B cell (primary cell): ENCODE measurements at regions not wholly inside any gene's neighbourhood (a gene's known extent, or its start where the extent isn't known, plus 50 kb on each side); places are given as distances from the start of the nearest gene placed in this dataset.

Experiments used
- ATAC-seq: fragments of 200-7000 bp; cut with Tn5 transposase; one replicate; pipeline ENCODE4 v1.10.0; 2021; ENCODE audit warnings: low read depth, mild to moderate bottlenecking, moderate number of reproducible peaks, moderate library complexity
- CTCF ChIA-PET: fragments of 350-600 bp; sonication (Branson Sonifier 250); formaldehyde crosslinking; loops from one replicate; lab custom pipeline; 2021; ENCODE audit warnings: antibody characterized with exemption, inconsistent platforms; lab: Charles Lee
- POLR2A ChIA-PET: fragments of 350-600 bp; sonication (Branson Sonifier 250); formaldehyde crosslinking; loops from one replicate; lab custom pipeline; 2021; ENCODE audit warnings: antibody characterized with exemption; lab: Charles Lee
- DNase-seq: peaks from one replicate; pipeline ENCODE4 v3.0.0; 2013
- H2AFZ ChIP-seq: 2 replicates; pipeline ENCODE4 v1.6.1; 2012; ENCODE audit warnings: mild to moderate bottlenecking, low read depth, low read length; ENCODE audit not compliant: insufficient read depth, poor library complexity, severe bottlenecking
- H3K27ac ChIP-seq, 2 donors: 1 replicate in 1 of 2; 2 replicates in 1 of 2; pipeline ENCODE4 v1.5.1; 2012 to 2013; ENCODE audit warnings: low read length in 2 of 2, mild to moderate bottlenecking in 2 of 2, moderate library complexity in 1 of 2
- H3K27me3 ChIP-seq, 4 experiments: fragments of 200-600 bp in 1 of 4; sonication (generic) in 1 of 4; replicated peaks in 1 of 4; 1 replicate in 2 of 4; 2 replicates in 2 of 4; pipeline versions ENCODE4 v1.6.1 to v1.7.0; 2013 to 2016; ENCODE audit warnings: low read length in 3 of 4, mild to moderate bottlenecking in 2 of 4, mixed read lengths in 1 of 4, moderate library complexity in 1 of 4; ENCODE audit not compliant: insufficient read depth in 4 of 4, control insufficient read depth in 3 of 4; ENCODE audit errors: control extremely low read depth in 1 of 4
- H3K36me3 ChIP-seq, 2 experiments: replicated peaks in 1 of 2; 1 replicate in 1 of 2; 2 replicates in 1 of 2; pipeline versions ENCODE4 v1.6.1 to v1.7.1; 2013; ENCODE audit warnings: low read length in 1 of 2; ENCODE audit not compliant: insufficient read depth in 2 of 2, control insufficient read depth in 1 of 2; ENCODE audit errors: control extremely low read depth in 1 of 2, extremely low read depth in 1 of 2
- H3K4me1 ChIP-seq, 2 donors: fragments of 200-600 bp in 1 of 2; sonication (generic) in 1 of 2; 1 replicate in 1 of 2; 2 replicates in 1 of 2; pipeline versions ENCODE4 v1.5.1 to v1.6.1; 2013 to 2017; ENCODE audit warnings: low read length in 2 of 2; ENCODE audit not compliant: control insufficient read depth in 2 of 2, insufficient read depth in 2 of 2
- H3K4me2 ChIP-seq: replicated peaks from 2 replicates; pipeline ENCODE3; 2012; ENCODE audit warnings: mild to moderate bottlenecking, low read depth, low read length; ENCODE audit not compliant: poor library complexity, severe bottlenecking
- H3K4me3 ChIP-seq, 5 experiments: fragments of 200-600 bp in 1 of 5; sonication (generic) in 1 of 5; 1 replicate in 3 of 5; 2 replicates in 2 of 5; pipeline versions ENCODE4 v1.5.1 to v1.7.0; 2011 to 2016; ENCODE audit warnings: low read length in 4 of 5, mild to moderate bottlenecking in 4 of 5, low read depth in 2 of 5, control low read depth in 1 of 5, moderate library complexity in 1 of 5; ENCODE audit not compliant: insufficient read depth in 1 of 5; ENCODE audit errors: control extremely low read depth in 1 of 5, extremely low read depth in 1 of 5
- H3K79me2 ChIP-seq: fragments of 200-600 bp; sonication (generic); one replicate; pipeline ENCODE4 v1.6.0; 2016; ENCODE audit warnings: low read length; ENCODE audit not compliant: control insufficient read depth, insufficient read depth
- H3K9ac ChIP-seq: fragments of 200-600 bp; sonication (generic); 2 replicates; pipeline ENCODE4 v1.6.1; 2017; ENCODE audit warnings: mild to moderate bottlenecking, low read length, moderate library complexity
- H3K9me3 ChIP-seq, 3 donors: one replicate each; pipeline versions ENCODE4 v1.6.1 to v1.7.1; 2013; ENCODE audit warnings: low read length in 2 of 3; ENCODE audit not compliant: control insufficient read depth in 2 of 3, insufficient read depth in 1 of 3; ENCODE audit errors: control extremely low read depth in 1 of 3
- H4K20me1 ChIP-seq: 2 replicates; pipeline ENCODE4 v1.6.0; 2012; ENCODE audit warnings: mild to moderate bottlenecking, low read length; ENCODE audit not compliant: insufficient read depth, control insufficient read depth, poor library complexity, severe bottlenecking
- H3K27ac Mint-ChIP-seq: one replicate; pipeline ENCODE4 v1.8.0; 2021; ENCODE audit warnings: mixed read lengths
- H3K27me3 Mint-ChIP-seq: one replicate; pipeline ENCODE4 v1.8.0; 2021; ENCODE audit warnings: mixed read lengths
- H3K4me1 Mint-ChIP-seq: one replicate; pipeline ENCODE4 v1.8.0; 2021; ENCODE audit warnings: mixed read lengths
- H3K4me3 Mint-ChIP-seq: one replicate; pipeline ENCODE4 v1.8.0; 2021; ENCODE audit warnings: mixed read lengths
- H3K9me3 Mint-ChIP-seq: one replicate; pipeline ENCODE4 v1.8.0; 2022; ENCODE audit warnings: mixed read lengths; ENCODE audit not compliant: insufficient read depth
- CTCF ChIP-seq: fragments of 200-600 bp; IDR thresholded peaks from one replicate; pipeline ENCODE4 v1.8.0; 2022; ENCODE audit warnings: antibody characterized with exemption, mild to moderate bottlenecking
- EZH2 ChIP-seq: IDR thresholded peaks from 2 replicates; pipeline ENCODE4 v1.6.1; 2012; ENCODE audit warnings: borderline replicate concordance, low read depth, mild to moderate bottlenecking, moderate library complexity, low read length; ENCODE audit not compliant: insufficient read depth, poor library complexity, severe bottlenecking
- WGBS: methylation state at CpG from one replicate; pipeline ENCODE4 v1.1.5; 2013; ENCODE audit warnings: missing lambda C conversion rate; ENCODE audit not compliant: insufficient coverage; 5-methylcytosine and 5-hydroxymethylcytosine counted together
- intact Hi-C: fragments of 100-400 bp; cut with micrococcal nuclease; formaldehyde crosslinking; loops from one replicate; pipeline ENCODE4 v1.10.0; 2022

DNA sequence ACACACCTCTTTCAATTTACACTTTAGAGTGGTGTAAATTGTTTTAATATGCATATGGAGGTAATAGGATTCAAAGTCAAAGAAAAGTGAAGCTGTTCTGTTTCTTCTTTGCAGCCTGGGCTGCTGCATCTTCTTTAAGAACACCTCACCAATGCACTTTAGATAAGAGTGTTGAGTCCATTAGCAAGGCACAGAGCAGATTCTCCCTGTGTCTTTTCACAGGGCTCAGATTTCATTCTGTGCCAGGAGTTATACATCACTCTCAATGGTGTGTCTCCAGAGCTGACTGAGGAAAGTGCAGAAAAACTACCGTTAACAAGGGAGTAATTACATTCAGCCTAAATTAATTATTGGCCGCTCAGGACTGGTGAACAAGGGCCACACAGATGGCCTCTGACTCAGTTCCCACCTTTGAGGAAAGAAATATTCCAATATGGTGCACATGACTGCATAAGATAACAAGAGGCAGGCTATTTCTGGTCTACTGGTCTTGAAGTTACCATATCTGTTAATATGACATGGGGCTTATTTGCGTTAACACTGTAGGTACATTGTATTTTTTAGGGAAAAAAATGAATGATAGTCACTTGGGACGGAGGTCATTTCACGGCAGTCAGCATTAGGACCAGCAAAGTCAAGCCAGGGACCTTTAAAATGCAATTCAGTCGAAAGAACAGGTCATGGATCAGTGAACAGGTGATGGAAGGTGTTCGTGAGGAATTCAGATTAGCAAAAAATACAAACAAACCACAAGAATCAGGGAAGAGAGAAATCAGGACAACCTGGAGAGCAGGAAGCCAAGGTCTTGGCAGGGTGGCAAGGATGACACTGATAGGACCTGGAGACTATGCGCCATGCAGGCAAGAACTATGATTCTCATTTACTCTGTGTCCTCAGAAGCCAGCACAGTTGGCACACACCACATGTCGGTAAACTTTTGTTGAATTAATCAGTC, 203.7 kb downstream of the TBX18 start:
- Histone ChIP-seq H2AFZ (no peak overlapping the region), H3K9ac (no peak overlapping the region), H3K4me2 (no peak overlapping the region), H3K9me3 (peaks cover 0 to 2% (median 0%) of the 10 kb centered on the region in 3 donors), H3K27me3 (no peaks in the 10 kb centered on the region), H3K27ac (no peak overlapping the region), H4K20me1 (no peaks in the 10 kb centered on the region), H3K4me1 (no peaks in the 10 kb centered on the region), H3K4me3 (no peak overlapping the region), H3K36me3 (no peaks in the 10 kb centered on the region), H3K79me2 (no peaks in the 10 kb centered on the region)
- intact Hi-C loops = no loop called here
- no peaks in the 10 kb centered on the region for H3K9me3 Mint-ChIP-seq
- ATAC-seq (no peak), DNase-seq (no peak)
- no peaks in the 10 kb centered on the region for H3K27me3 Mint-ChIP-seq
- H3K27ac Mint-ChIP-seq = no peak overlapping the region
- 88% methylated on average over 6 of the region's 9 CpGs for WGBS
- H3K4me1 Mint-ChIP-seq = no peaks in the 10 kb centered on the region
- CTCF ChIA-PET = no interaction called here
- POLR2A ChIA-PET = no interaction called here
- no peak for TF ChIP-seq EZH2
- no peak for TF ChIP-seq CTCF
- no peak overlapping the region for H3K4me3 Mint-ChIP-seq
